NT2/D1 (cell line): ENCODE measurements at regions not wholly inside any gene's neighbourhood (a gene's known extent, or its start where the extent isn't known, plus 50 kb on each side); places are given as distances from the start of the nearest gene placed in this dataset.

Experiments
- DNase-seq: peaks from one replicate; pipeline ENCODE4 v3.0.0-alpha.2; 2011; ENCODE audit warnings: low read depth, low spot score
- H3K27me3 ChIP-seq: 2 replicates; pipeline ENCODE4 v1.6.0; 2011; ENCODE audit warnings: mild to moderate bottlenecking; ENCODE audit not compliant: insufficient read length, insufficient read depth
- H3K36me3 ChIP-seq: 2 replicates; pipeline ENCODE4 v1.6.1; 2011; ENCODE audit warnings: mild to moderate bottlenecking, low read length, mixed read lengths; ENCODE audit not compliant: insufficient read depth, insufficient read length
- H3K4me1 ChIP-seq: 2 replicates; pipeline ENCODE4 v1.5.1; 2011; ENCODE audit not compliant: insufficient read depth, insufficient read length
- H3K4me3 ChIP-seq: 2 replicates; pipeline ENCODE4 v1.5.1; 2011; ENCODE audit warnings: low read depth; ENCODE audit not compliant: insufficient read length
- H3K9ac ChIP-seq: 2 replicates; pipeline ENCODE4 v1.6.0; 2011; ENCODE audit warnings: low read depth; ENCODE audit not compliant: insufficient read length
- H3K9me3 ChIP-seq: 2 replicates; pipeline ENCODE4 v1.5.1; 2011; ENCODE audit warnings: mild to moderate bottlenecking, low read length; ENCODE audit not compliant: insufficient read depth
- SUZ12 ChIP-seq: IDR thresholded peaks from 2 replicates; pipeline ENCODE4 v1.6.1; 2011; ENCODE audit not compliant: insufficient read length, insufficient read depth; ENCODE audit errors: extremely low read depth
- YY1 ChIP-seq: IDR thresholded peaks from 2 replicates; pipeline ENCODE4 v1.6.1; 2011; ENCODE audit not compliant: insufficient read length, insufficient read depth
- ZNF274 ChIP-seq: IDR thresholded peaks from 2 replicates; pipeline ENCODE4 v1.6.1; 2011; ENCODE audit warnings: mild to moderate bottlenecking, low read depth, low read length

DNA sequence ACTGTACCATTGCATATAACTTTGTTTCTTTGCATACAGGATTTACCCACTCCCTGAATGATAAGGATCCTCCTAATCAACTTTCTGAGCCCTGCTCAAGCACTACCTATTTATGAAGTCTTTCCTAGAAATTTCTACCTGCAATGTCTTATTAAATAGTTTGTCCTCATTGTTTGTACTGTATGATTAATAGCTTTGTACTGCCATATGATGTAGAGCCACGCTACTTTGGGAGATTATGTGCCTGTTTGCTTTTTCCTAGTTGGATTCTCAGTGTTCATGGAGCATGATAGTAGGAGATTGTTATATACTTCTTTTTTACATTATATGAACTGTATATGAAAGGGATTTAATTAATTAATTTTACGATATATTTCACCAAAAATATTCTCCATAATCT, 327.1 kb upstream of the GALNT5 start:
- no peak for DNase-seq
- H3K36me3 ChIP-seq = no peaks in the 10 kb centered on the region
- peaks cover 14% of the 10 kb centered on the region; the same call in 1 of the 2 replicates for H3K9me3 ChIP-seq
- no peak overlapping the region for H3K9ac ChIP-seq
- TF ChIP-seq SUZ12 (no peak), YY1 (no peak), ZNF274 (no peak)
- no peaks in the 10 kb centered on the region for H3K27me3 ChIP-seq
- no peak overlapping the region for H3K4me3 ChIP-seq
- H3K4me1 ChIP-seq = no peaks in the 10 kb centered on the region

DNA sequence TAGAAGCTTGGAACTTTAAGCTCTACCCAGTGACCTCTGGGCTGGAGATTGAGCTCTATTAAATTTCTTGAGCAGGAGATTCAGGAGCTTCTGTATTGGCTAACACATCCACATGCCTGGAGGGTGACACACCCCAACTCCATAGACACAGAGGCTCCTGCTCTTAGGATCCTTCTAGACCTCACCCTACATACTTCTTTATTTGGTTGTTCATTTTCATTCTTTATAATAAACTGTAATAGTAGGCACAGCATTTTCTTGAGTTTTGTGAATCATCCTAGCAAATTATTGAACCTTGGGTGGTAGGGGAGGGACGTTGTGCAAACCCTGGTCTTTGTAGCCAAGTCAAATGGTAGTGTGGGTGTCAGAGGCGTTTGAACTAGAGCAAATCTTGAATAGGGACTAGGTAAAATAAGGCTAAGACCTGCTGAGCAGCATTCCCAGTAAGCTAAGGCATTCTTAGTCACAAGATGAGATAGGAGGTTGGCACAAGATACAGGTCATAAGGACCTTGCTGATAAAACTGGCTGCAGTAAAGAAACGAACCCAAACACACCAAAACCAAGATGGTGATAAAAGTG, 323.8 kb upstream of the GALNT5 start:
- no peak for DNase-seq
- H3K9ac ChIP-seq = no peak overlapping the region

DNA sequence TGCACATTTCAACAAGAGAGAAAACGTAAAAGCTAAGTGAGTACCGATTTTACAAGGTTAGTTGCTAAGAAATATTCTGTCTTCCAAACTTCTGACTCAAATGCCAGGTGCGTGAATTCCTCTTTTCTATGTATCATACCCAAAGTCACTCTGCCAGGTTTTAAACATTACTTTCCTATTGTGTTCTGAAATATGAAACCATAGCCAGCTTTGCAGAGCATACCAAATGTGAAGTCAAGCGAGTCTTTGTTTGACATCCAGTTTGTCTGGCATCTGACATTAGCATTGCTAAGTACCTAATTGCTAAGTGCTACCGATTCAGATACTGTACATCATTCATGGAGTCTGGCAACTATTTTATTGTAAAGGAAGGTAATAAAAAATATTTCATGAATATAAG, 321.9 kb upstream of the GALNT5 start:
- DNase-seq = no peak
- no peaks in the 10 kb centered on the region for H3K27me3 ChIP-seq
- no peaks in the 10 kb centered on the region for H3K9me3 ChIP-seq
- TF ChIP-seq YY1 = no peak
- TF ChIP-seq ZNF274 = no peak
- TF ChIP-seq SUZ12 = no peak
- H3K4me1 ChIP-seq = no peaks in the 10 kb centered on the region
- no peaks in the 10 kb centered on the region for H3K36me3 ChIP-seq
- no peak overlapping the region for H3K4me3 ChIP-seq
- H3K9ac ChIP-seq = no peak overlapping the region

More for the DNA sequence above, 323.8 kb upstream of the GALNT5 start:
- Histone ChIP-seq H3K27me3 (no peaks in the 10 kb centered on the region), H3K9me3 (no peaks in the 10 kb centered on the region), H3K4me3 (no peak overlapping the region), H3K4me1 (no peaks in the 10 kb centered on the region), H3K36me3 (no peaks in the 10 kb centered on the region)
- TF ChIP-seq YY1 = no peak
- no peak for TF ChIP-seq ZNF274
- TF ChIP-seq SUZ12 = no peak

DNA sequence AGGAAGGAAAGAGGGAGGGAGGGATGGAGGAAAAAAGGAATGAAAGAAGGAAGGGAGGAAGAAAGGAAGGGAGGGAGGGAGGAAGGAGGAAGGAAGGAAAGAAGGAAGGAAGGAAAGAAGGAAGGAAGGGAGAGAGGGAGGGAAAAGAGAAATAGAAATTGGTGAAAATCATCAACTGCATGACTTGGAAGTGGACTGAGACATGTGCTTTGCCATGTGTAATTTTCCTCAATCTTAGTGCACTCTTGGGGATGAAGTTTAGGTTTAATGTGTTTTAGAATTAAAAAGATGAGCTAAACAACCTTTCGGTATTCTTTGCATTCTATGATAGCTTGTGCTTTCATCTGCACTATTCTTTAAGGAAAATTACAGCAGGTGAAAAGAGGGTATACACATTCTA, 320.1 kb upstream of the GALNT5 start:
- Histone ChIP-seq H3K9ac (no peak overlapping the region), H3K4me3 (no peak overlapping the region), H3K4me1 (no peaks in the 10 kb centered on the region), H3K9me3 (no peaks in the 10 kb centered on the region), H3K36me3 (no peaks in the 10 kb centered on the region), H3K27me3 (no peaks in the 10 kb centered on the region)
- no peak for TF ChIP-seq YY1
- TF ChIP-seq SUZ12 = no peak
- TF ChIP-seq ZNF274 = no peak
- no peak for DNase-seq

DNA sequence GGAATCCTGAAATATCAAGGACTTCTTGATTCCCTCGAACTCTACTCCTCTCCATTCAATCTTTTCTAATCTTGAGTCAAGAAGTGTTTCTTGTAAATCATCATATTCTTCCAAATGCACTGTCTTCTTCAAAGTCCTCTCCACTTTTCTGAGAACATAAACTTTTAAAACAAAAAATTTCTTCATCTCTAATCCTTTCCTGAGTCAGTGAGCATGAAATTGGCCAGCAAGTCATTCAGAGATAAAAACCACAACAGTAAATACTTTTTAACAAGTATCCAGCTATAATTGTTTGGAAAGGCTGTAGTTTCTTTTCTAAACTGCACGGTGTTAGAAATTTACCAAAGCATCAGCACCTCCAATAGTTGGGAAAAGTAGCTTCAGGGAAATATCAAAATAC, 312.6 kb upstream of the GALNT5 start:
- H3K36me3 ChIP-seq = no peaks in the 10 kb centered on the region
- H3K9me3 ChIP-seq = no peaks in the 10 kb centered on the region
- H3K4me3 ChIP-seq = no peak overlapping the region
- TF ChIP-seq SUZ12 (no peak), ZNF274 (no peak), YY1 (no peak)
- no peaks in the 10 kb centered on the region for H3K27me3 ChIP-seq
- DNase-seq = no peak
- H3K4me1 ChIP-seq = no peaks in the 10 kb centered on the region
- no peak overlapping the region for H3K9ac ChIP-seq

DNA sequence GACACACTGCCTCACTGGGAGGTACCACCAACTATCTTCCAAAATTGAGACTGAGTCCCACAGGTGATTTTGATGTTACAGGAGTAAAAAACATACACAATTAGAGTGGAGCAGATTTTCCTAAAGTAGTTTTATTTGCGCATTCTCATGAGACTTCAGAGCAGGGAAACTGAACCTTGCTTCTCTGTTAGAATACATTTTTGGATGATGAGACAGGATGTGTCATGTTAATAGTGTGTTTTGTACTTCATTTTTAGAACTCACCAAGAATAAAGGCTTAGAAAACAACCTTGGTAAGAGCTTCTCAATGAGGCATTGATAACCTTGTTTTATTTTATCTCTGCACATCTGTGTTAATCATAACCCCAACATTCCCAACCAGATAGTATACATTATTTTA, 310.2 kb upstream of the GALNT5 start:
- Histone ChIP-seq H3K4me1 (no peaks in the 10 kb centered on the region), H3K36me3 (no peaks in the 10 kb centered on the region), H3K27me3 (no peaks in the 10 kb centered on the region), H3K4me3 (no peak overlapping the region), H3K9ac (no peak overlapping the region), H3K9me3 (no peaks in the 10 kb centered on the region)
- DNase-seq = no peak
- TF ChIP-seq ZNF274 = no peak
- no peak for TF ChIP-seq YY1
- no peak for TF ChIP-seq SUZ12

DNA sequence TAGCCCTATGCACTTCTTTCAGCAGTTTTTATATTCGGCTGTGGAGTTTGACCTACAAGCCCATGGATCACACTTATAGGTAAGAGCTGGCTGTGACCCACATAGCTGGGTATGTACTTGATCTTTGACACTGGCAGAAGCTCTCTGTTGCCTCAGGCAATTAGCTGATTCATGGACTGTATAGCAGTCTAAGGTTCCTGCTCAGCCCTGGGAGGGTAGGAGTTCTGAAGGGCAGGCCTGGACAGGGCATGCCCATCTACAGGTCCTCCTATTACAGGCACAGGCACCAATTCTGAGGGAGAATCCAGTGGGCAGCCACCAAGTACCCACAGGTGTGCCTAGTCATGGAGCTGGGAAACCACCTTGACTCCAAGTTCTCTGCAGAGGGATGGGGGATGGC, 301.8 kb upstream of the GALNT5 start:
- no peak for TF ChIP-seq SUZ12
- no peak for TF ChIP-seq ZNF274
- TF ChIP-seq YY1 = no peak

DNA sequence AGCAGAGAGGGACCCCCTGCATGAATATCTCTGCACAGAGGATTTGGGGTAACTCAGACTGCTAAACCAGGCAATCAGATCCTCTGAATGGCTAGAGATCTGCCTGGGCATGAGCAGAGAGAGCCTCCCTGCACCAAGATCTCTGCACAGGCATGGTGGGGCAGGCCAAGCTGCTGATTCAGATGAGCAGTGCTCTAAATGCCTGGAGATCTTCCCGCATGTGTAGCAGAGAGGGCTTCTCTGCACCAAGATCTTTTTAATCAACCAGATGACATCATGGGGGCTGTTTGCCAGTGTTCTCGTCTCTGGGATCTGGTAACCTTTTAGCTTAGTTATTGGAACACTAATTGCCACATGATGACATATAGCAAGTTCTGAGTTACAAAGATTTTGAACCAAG, 301.3 kb upstream of the GALNT5 start:
- H3K27me3 ChIP-seq = no peaks in the 10 kb centered on the region
- no peak overlapping the region for H3K9ac ChIP-seq
- H3K9me3 ChIP-seq = peaks cover 26% of the 10 kb centered on the region
- DNase-seq = no peak
- H3K4me1 ChIP-seq = no peaks in the 10 kb centered on the region
- TF ChIP-seq YY1 = no peak
- TF ChIP-seq ZNF274 = no peak
- TF ChIP-seq SUZ12 = no peak
- H3K36me3 ChIP-seq = no peaks in the 10 kb centered on the region
- H3K4me3 ChIP-seq = no peak overlapping the region

More for the DNA sequence above, 301.8 kb upstream of the GALNT5 start:
- H3K36me3 ChIP-seq = no peaks in the 10 kb centered on the region
- no peak for DNase-seq
- peaks cover 26% of the 10 kb centered on the region for H3K9me3 ChIP-seq
- no peaks in the 10 kb centered on the region for H3K27me3 ChIP-seq
- H3K4me1 ChIP-seq = no peaks in the 10 kb centered on the region
- H3K9ac ChIP-seq = no peak overlapping the region
- H3K4me3 ChIP-seq = no peak overlapping the region
